ENCODE measurements at regions not wholly inside any gene's neighbourhood (a gene's known extent, or its start where the extent isn't known, plus 50 kb on each side); places are given as distances from the start of the nearest gene placed in this dataset.

- TF ChIP-seq ZNF274 (IDR thresholded peaks at IDR 0.05; ENCODE audit: low read depth, low read length) = no peak
- TF ChIP-seq SUZ12 (IDR thresholded peaks at IDR 0.05; ENCODE audit: extremely low read depth, insufficient read depth, insufficient read length) = no peak
Observed at GRCh38 chr1:212166644-212167043, 118.6 kb upstream of the PPP2R5A start.

Data from NT2/D1 (cell line).